Heart left ventricle (tissue), 13 donors: ENCODE measurements at regions not wholly inside any gene's neighbourhood (a gene's known extent, or its start where the extent isn't known, plus 50 kb on each side); places are given as distances from the start of the nearest gene placed in this dataset.
"Not testable (repeated sequence)": the region's sequence is repeated elsewhere in the genome, so short reads cannot be mapped to it uniquely, and the experiment has no call there.

Experiments used
- POLR2A ChIP-seq, 2 donors: fragments of 450-650 bp; IDR thresholded peaks; one replicate each; pipeline ENCODE4 v1.6.1; 2017; ENCODE audit warnings: antibody characterized with exemption in 2 of 2, mild to moderate bottlenecking in 2 of 2, moderate library complexity in 2 of 2
- TF ChIP-seq, protein P1 (sequence below), 12 donors: fragments of 200-600 bp; sonication (generic) in 4 of 12; IDR thresholded peaks; one replicate each; pipeline versions ENCODE4 v1.5.0 to v1.8.0; 2018 to 2022; ENCODE audit warnings: antibody characterized with exemption in 12 of 12, mild to moderate bottlenecking in 5 of 12
- donor health status: ischemic (EF 13 %, LVEDD 7.1; RV severe dilation, severe dysfunction).
- donor health status: DM: no; HTN: yes; CAD: no.
- donor health status: DM: no; HTN: no; CAD: no.
- donor health status: ischemic (EF 25% LVEDD 6.9; RV normal size, moderate dysfunction).
- donor health status: ischemic (EF 25% LVEDD 5.7; RV mildly dilated, moderate dysfunction).
- donor health status: ischemic (EF 35%, LVEDD 5.7; RV mildly dilated, moderate dysfunction).
- donor health status: nonischemic (EF 11% LVEDD 7.7; RV severe dilation, severe dysfunction).
- donor health status: DM: yes; HTN: yes; CAD: no.
- donor health status: PGD.
- donor health status: ischemic (EF 29% LVEDD 5.4; RV normal size, mild dysfunction).
- donor health status: nonischemic (EF 23%, LVEDD 6.1; RV moderate dilation, normal function).

DNA sequence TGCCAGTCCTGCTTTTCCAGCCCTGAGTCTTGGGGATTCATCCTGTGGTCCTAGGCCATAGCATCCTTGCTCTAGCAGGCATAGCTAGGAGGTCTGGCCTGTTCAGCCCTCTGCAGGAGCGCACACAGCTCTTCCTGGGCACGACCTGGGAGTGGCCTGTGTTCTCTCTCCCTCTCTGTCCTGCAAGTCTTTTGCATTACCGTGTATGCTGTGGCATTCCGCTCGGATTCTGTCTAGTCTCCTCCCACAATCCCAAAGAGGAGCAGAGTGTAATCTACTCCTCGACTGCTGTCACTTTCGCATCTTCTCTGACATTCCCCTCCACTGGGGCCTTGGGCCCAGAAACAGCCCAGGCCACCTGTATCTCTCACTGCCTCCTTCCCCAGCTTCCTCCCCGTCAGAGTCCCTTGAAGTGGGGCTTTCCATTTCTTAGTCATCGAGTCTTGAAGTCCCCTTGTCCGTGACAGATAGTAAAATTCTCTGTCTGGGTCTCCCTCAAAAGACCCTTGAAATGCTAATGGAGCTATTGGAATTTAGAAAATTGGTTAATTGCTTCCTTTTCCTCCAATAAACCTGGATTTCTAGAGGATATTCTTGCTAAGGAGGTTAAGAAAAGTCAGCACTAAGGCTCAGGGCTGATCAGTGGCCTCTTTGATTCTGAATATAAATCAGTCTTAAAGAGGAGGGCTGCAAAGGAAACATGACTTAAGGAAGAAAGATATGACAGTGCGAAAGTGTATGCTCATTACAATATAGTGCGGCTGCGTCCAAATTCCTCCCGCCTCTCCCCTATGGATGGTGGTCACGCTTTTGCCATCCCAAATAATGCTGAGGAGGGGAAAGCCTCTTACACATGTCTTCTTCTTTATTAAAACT, 70.7 kb downstream of the ARHGAP11B start:
- TF ChIP-seq, protein P1, sequence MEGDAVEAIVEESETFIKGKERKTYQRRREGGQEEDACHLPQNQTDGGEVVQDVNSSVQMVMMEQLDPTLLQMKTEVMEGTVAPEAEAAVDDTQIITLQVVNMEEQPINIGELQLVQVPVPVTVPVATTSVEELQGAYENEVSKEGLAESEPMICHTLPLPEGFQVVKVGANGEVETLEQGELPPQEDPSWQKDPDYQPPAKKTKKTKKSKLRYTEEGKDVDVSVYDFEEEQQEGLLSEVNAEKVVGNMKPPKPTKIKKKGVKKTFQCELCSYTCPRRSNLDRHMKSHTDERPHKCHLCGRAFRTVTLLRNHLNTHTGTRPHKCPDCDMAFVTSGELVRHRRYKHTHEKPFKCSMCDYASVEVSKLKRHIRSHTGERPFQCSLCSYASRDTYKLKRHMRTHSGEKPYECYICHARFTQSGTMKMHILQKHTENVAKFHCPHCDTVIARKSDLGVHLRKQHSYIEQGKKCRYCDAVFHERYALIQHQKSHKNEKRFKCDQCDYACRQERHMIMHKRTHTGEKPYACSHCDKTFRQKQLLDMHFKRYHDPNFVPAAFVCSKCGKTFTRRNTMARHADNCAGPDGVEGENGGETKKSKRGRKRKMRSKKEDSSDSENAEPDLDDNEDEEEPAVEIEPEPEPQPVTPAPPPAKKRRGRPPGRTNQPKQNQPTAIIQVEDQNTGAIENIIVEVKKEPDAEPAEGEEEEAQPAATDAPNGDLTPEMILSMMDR (IDR thresholded peaks at IDR 0.05), result not testable (repeated sequence)
- not testable (repeated sequence) for TF ChIP-seq POLR2A (IDR thresholded peaks at IDR 0.05)
